B cell (primary cell): ENCODE measurements at regions not wholly inside any gene's neighbourhood (a gene's known extent, or its start where the extent isn't known, plus 50 kb on each side); places are given as distances from the start of the nearest gene placed in this dataset.

Source experiments
- ATAC-seq: fragments of 200-7000 bp; cut with Tn5 transposase; one replicate; pipeline ENCODE4 v1.10.0; 2021; ENCODE audit warnings: low read depth, mild to moderate bottlenecking, moderate number of reproducible peaks, moderate library complexity
- CTCF ChIA-PET: fragments of 350-600 bp; sonication (Branson Sonifier 250); formaldehyde crosslinking; loops from one replicate; lab custom pipeline; 2021; ENCODE audit warnings: antibody characterized with exemption, inconsistent platforms; lab: Charles Lee
- POLR2A ChIA-PET: fragments of 350-600 bp; sonication (Branson Sonifier 250); formaldehyde crosslinking; loops from one replicate; lab custom pipeline; 2021; ENCODE audit warnings: antibody characterized with exemption; lab: Charles Lee
- DNase-seq: peaks from one replicate; pipeline ENCODE4 v3.0.0; 2013
- H2AFZ ChIP-seq: 2 replicates; pipeline ENCODE4 v1.6.1; 2012; ENCODE audit warnings: mild to moderate bottlenecking, low read depth, low read length; ENCODE audit not compliant: insufficient read depth, poor library complexity, severe bottlenecking
- H3K27ac ChIP-seq, 2 donors: 1 replicate in 1 of 2; 2 replicates in 1 of 2; pipeline ENCODE4 v1.5.1; 2012 to 2013; ENCODE audit warnings: low read length in 2 of 2, mild to moderate bottlenecking in 2 of 2, moderate library complexity in 1 of 2
- H3K27me3 ChIP-seq, 4 experiments: fragments of 200-600 bp in 1 of 4; sonication (generic) in 1 of 4; replicated peaks in 1 of 4; 1 replicate in 2 of 4; 2 replicates in 2 of 4; pipeline versions ENCODE4 v1.6.1 to v1.7.0; 2013 to 2016; ENCODE audit warnings: low read length in 3 of 4, mild to moderate bottlenecking in 2 of 4, mixed read lengths in 1 of 4, moderate library complexity in 1 of 4; ENCODE audit not compliant: insufficient read depth in 4 of 4, control insufficient read depth in 3 of 4; ENCODE audit errors: control extremely low read depth in 1 of 4
- H3K36me3 ChIP-seq, 2 experiments: replicated peaks in 1 of 2; 1 replicate in 1 of 2; 2 replicates in 1 of 2; pipeline versions ENCODE4 v1.6.1 to v1.7.1; 2013; ENCODE audit warnings: low read length in 1 of 2; ENCODE audit not compliant: insufficient read depth in 2 of 2, control insufficient read depth in 1 of 2; ENCODE audit errors: control extremely low read depth in 1 of 2, extremely low read depth in 1 of 2
- H3K4me1 ChIP-seq, 2 donors: fragments of 200-600 bp in 1 of 2; sonication (generic) in 1 of 2; 1 replicate in 1 of 2; 2 replicates in 1 of 2; pipeline versions ENCODE4 v1.5.1 to v1.6.1; 2013 to 2017; ENCODE audit warnings: low read length in 2 of 2; ENCODE audit not compliant: control insufficient read depth in 2 of 2, insufficient read depth in 2 of 2
- H3K4me2 ChIP-seq: replicated peaks from 2 replicates; pipeline ENCODE3; 2012; ENCODE audit warnings: mild to moderate bottlenecking, low read depth, low read length; ENCODE audit not compliant: poor library complexity, severe bottlenecking
- H3K4me3 ChIP-seq, 5 experiments: fragments of 200-600 bp in 1 of 5; sonication (generic) in 1 of 5; 1 replicate in 3 of 5; 2 replicates in 2 of 5; pipeline versions ENCODE4 v1.5.1 to v1.7.0; 2011 to 2016; ENCODE audit warnings: low read length in 4 of 5, mild to moderate bottlenecking in 4 of 5, low read depth in 2 of 5, control low read depth in 1 of 5, moderate library complexity in 1 of 5; ENCODE audit not compliant: insufficient read depth in 1 of 5; ENCODE audit errors: control extremely low read depth in 1 of 5, extremely low read depth in 1 of 5
- H3K79me2 ChIP-seq: fragments of 200-600 bp; sonication (generic); one replicate; pipeline ENCODE4 v1.6.0; 2016; ENCODE audit warnings: low read length; ENCODE audit not compliant: control insufficient read depth, insufficient read depth
- H3K9ac ChIP-seq: fragments of 200-600 bp; sonication (generic); 2 replicates; pipeline ENCODE4 v1.6.1; 2017; ENCODE audit warnings: mild to moderate bottlenecking, low read length, moderate library complexity
- H3K9me3 ChIP-seq, 3 donors: one replicate each; pipeline versions ENCODE4 v1.6.1 to v1.7.1; 2013; ENCODE audit warnings: low read length in 2 of 3; ENCODE audit not compliant: control insufficient read depth in 2 of 3, insufficient read depth in 1 of 3; ENCODE audit errors: control extremely low read depth in 1 of 3
- H4K20me1 ChIP-seq: 2 replicates; pipeline ENCODE4 v1.6.0; 2012; ENCODE audit warnings: mild to moderate bottlenecking, low read length; ENCODE audit not compliant: insufficient read depth, control insufficient read depth, poor library complexity, severe bottlenecking
- H3K27ac Mint-ChIP-seq: one replicate; pipeline ENCODE4 v1.8.0; 2021; ENCODE audit warnings: mixed read lengths
- H3K27me3 Mint-ChIP-seq: one replicate; pipeline ENCODE4 v1.8.0; 2021; ENCODE audit warnings: mixed read lengths
- H3K4me1 Mint-ChIP-seq: one replicate; pipeline ENCODE4 v1.8.0; 2021; ENCODE audit warnings: mixed read lengths
- H3K4me3 Mint-ChIP-seq: one replicate; pipeline ENCODE4 v1.8.0; 2021; ENCODE audit warnings: mixed read lengths
- H3K9me3 Mint-ChIP-seq: one replicate; pipeline ENCODE4 v1.8.0; 2022; ENCODE audit warnings: mixed read lengths; ENCODE audit not compliant: insufficient read depth
- CTCF ChIP-seq: fragments of 200-600 bp; IDR thresholded peaks from one replicate; pipeline ENCODE4 v1.8.0; 2022; ENCODE audit warnings: antibody characterized with exemption, mild to moderate bottlenecking
- EZH2 ChIP-seq: IDR thresholded peaks from 2 replicates; pipeline ENCODE4 v1.6.1; 2012; ENCODE audit warnings: borderline replicate concordance, low read depth, mild to moderate bottlenecking, moderate library complexity, low read length; ENCODE audit not compliant: insufficient read depth, poor library complexity, severe bottlenecking
- WGBS: methylation state at CpG from one replicate; pipeline ENCODE4 v1.1.5; 2013; ENCODE audit warnings: missing lambda C conversion rate; ENCODE audit not compliant: insufficient coverage; 5-methylcytosine and 5-hydroxymethylcytosine counted together
- intact Hi-C: fragments of 100-400 bp; cut with micrococcal nuclease; formaldehyde crosslinking; loops from one replicate; pipeline ENCODE4 v1.10.0; 2022

- Mint-ChIP-seq H3K27ac (no peak overlapping the region), H3K9me3 (peaks cover 10% of the 10 kb centered on the region), H3K4me3 (no peak overlapping the region), H3K27me3 (peaks cover 20% of the 10 kb centered on the region), H3K4me1 (no peaks in the 10 kb centered on the region)
- ATAC-seq (no peak), DNase-seq (no peak)
- intact Hi-C loops: no loop called here
- ChIA-PET POLR2A (no interaction called here), CTCF (interaction anchor here (1.2 kb wide), 1 partner anchor 23 kb away, joined by 3 read pairs; no protein-coding TSS in a partner anchor)
- Histone ChIP-seq H3K27me3 (no peaks in the 10 kb centered on the region), H3K9ac (no peak overlapping the region), H3K79me2 (no peaks in the 10 kb centered on the region), H3K36me3 (no peaks in the 10 kb centered on the region), H3K9me3 (peaks cover 0 to 10% (median 0%) of the 10 kb centered on the region in 3 donors), H4K20me1 (no peaks in the 10 kb centered on the region), H3K4me2 (no peak overlapping the region), H3K27ac (no peak overlapping the region), H3K4me3 (no peak overlapping the region), H3K4me1 (no peaks in the 10 kb centered on the region), H2AFZ (no peak overlapping the region)
- no peak for TF ChIP-seq CTCF
- no peak for TF ChIP-seq EZH2
- WGBS: no CpG with 5 or more reads among the region's 4 CpGs
These were observed 54.5 kb upstream of the BTC start for GRCh38 chr4:74848774-74849173.

DNA sequence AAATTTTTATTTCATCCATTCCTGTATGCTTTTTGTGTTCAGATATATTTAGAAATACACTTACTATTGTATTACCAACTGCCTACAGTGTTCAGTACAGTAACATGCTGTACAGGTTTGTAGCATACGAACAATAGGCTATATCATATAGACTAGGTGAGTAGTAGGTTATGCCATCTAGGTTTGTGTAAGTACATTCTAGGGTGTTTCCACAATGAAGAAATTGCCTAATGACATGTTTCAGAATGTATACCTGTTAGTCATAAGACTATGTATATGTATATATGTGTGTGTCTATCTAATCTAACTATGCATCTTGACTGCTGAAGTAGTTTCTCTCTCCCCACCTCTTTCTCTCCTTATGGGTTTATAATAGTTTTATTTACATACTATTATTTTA lies 51.5 kb upstream of the BTC start:
- ATAC-seq: no peak
- H3K27me3 ChIP-seq: peaks cover 0 to 5% (median 0%) of the 10 kb centered on the region in 4 experiments
- H3K9me3 ChIP-seq: peaks cover 0 to 6% (median 0%) of the 10 kb centered on the region in 3 donors
- no peaks in the 10 kb centered on the region for H3K4me1 ChIP-seq
- intact Hi-C loops: no loop called here
- H3K4me1 Mint-ChIP-seq: no peaks in the 10 kb centered on the region
- POLR2A ChIA-PET: no interaction called here
- H3K27me3 Mint-ChIP-seq: peaks cover 11% of the 10 kb centered on the region
- H2AFZ ChIP-seq: no peak overlapping the region
- H3K27ac ChIP-seq: no peak overlapping the region
- no peaks in the 10 kb centered on the region for H3K36me3 ChIP-seq
- H3K9me3 Mint-ChIP-seq: peaks cover 8% of the 10 kb centered on the region
- H3K79me2 ChIP-seq: no peaks in the 10 kb centered on the region
- no peaks in the 10 kb centered on the region for H4K20me1 ChIP-seq
- no peak for DNase-seq
- no peak overlapping the region for H3K4me3 ChIP-seq
- no peak overlapping the region for H3K27ac Mint-ChIP-seq
- H3K9ac ChIP-seq: no peak overlapping the region
- no CpG with 5 or more reads among the region's 1 CpG for WGBS
- TF ChIP-seq CTCF: no peak
- no peak for TF ChIP-seq EZH2
- no peak overlapping the region for H3K4me3 Mint-ChIP-seq
- no peak overlapping the region for H3K4me2 ChIP-seq
- CTCF ChIA-PET: no interaction called here
